ENCODE measurements at regions not wholly inside any gene's neighbourhood (a gene's known extent, or its start where the extent isn't known, plus 50 kb on each side); places are given as distances from the start of the nearest gene placed in this dataset.

- intact Hi-C loops (cut with micrococcal nuclease; ENCODE audit: unreplicated experiment) = no loop called here
- ATAC-seq (no peak), DNase-seq (ENCODE audit: low read depth, low spot score) (no peak)
- no peak overlapping the region for H3K27ac ChIP-seq (ENCODE audit: low read length)
- no peak overlapping the region for H3K4me3 ChIP-seq (ENCODE audit: low read depth in 2 of 2, low read length in 2 of 2)
- no peaks in the 10 kb centered on the region; the same call in 1 of the 2 replicates for H3K9me3 ChIP-seq (ENCODE audit: control insufficient read depth, insufficient read depth, low read depth, low read length)
- no peak for TF ChIP-seq TCF7L2 (IDR thresholded peaks at IDR 0.05; ENCODE audit: low read depth, low read length)
- no peak for TF ChIP-seq REST (IDR thresholded peaks at IDR 0.05; ENCODE audit: insufficient read depth in 1 of 2, low read depth in 2 of 2, low read length in 1 of 2)
- no peak for TF ChIP-seq CTCF (IDR thresholded peaks at IDR 0.05)
- no peak for TF ChIP-seq SIN3A (IDR thresholded peaks at IDR 0.05; ENCODE audit: borderline replicate concordance, insufficient read depth, low read depth, low read length)
- no peak for TF ChIP-seq POLR2AphosphoS5 (IDR thresholded peaks at IDR 0.05; ENCODE audit: low read depth, low read length)
- in situ Hi-C loops (cut with HindIII; ENCODE audit: low pct_unique_long_range_greater_than_20kb, low sequenced_read_pairs) = no loop called here
- no peaks in the 10 kb centered on the region for H3K36me3 ChIP-seq (ENCODE audit: control insufficient read depth, insufficient read depth, low read length)
- no peaks in the 10 kb centered on the region for H3K27me3 ChIP-seq (ENCODE audit: control insufficient read depth, insufficient read depth, low read length)
- ChIA-PET CTCF (interaction anchor here (0.6 kb wide), 1 partner anchor 541 kb away, joined by 4 read pairs; no protein-coding TSS in a partner anchor), POLR2A (interaction anchor here (0.6 kb wide), 1 partner anchor 225 kb away, joined by 5 read pairs; no protein-coding TSS in a partner anchor)
- H3K4me1 ChIP-seq (ENCODE audit: control insufficient read depth, insufficient read depth, low read length) = no peaks in the 10 kb centered on the region
- no TSS peak for BruUV-seq (replicated peaks)
Measured at GRCh38 chr6:112881027-112881426, 533.9 kb downstream of the RFPL4B start.

DNA sequence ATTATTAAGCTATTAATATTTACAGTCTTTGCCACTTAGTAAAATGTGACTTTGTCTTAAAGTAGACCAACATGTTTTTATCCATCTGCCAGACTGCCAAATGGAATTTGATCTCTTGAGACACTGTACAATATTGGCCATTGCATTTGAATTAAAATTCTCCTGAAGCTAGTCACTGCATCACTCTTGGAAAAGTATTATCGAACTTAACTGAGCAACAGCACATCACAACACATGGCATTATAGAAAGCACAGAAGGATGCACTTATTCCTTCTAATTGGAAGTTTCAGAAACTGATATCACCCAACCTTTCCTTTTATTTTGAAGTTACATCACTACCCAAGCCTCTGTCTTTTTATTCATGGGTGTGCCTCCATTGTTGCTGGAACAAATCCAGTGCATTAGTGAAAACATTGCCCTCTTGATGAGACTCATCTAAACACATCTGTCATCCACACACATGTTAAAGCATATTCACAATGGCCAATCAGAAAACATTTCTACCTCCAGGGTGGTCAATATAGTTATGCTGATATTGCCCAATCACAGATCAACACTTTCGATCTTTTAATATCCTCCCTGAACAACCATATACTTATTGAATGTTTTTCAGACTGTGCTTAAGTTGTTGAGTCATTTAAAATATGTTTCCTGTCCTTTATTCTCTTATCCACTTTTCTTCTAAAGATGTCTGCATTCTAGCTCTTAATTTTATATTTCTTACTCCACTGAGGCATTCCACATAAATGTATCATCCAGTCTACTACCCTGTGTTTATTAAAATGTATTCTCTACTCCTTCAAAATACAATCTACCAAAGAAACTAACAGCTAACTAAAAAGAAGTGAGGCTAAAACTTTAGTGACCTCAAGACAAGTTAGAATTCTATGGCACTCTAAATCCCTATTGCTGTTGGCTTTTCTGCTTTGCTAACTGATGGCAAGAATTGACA lies 535.0 kb downstream of the RFPL4B start:
- CTCF ChIA-PET = interaction anchor here (0.6 kb wide), 1 partner anchor 542 kb away, joined by 4 read pairs; no protein-coding TSS in a partner anchor
- POLR2A ChIA-PET = interaction anchor here (0.6 kb wide), 1 partner anchor 226 kb away, joined by 5 read pairs; no protein-coding TSS in a partner anchor

More for the DNA sequence above, 535.0 kb downstream of the RFPL4B start:
- ATAC-seq = no peak
- intact Hi-C loops (cut with micrococcal nuclease; ENCODE audit: unreplicated experiment) = no loop called here
- Histone ChIP-seq H3K4me1 (ENCODE audit: control insufficient read depth, insufficient read depth, low read length) (no peaks in the 10 kb centered on the region), H3K4me3 (ENCODE audit: low read depth in 2 of 2, low read length in 2 of 2) (no peak overlapping the region), H3K27ac (ENCODE audit: low read length) (no peak overlapping the region; the same call in 1 of the 2 replicates), H3K27me3 (ENCODE audit: control insufficient read depth, insufficient read depth, low read length) (no peaks in the 10 kb centered on the region), H3K36me3 (ENCODE audit: control insufficient read depth, insufficient read depth, low read length) (no peaks in the 10 kb centered on the region), H3K9me3 (ENCODE audit: control insufficient read depth, insufficient read depth, low read depth, low read length) (no peaks in the 10 kb centered on the region; the same call in 1 of the 2 replicates)
- no TSS peak for BruUV-seq (replicated peaks)
- in situ Hi-C loops (cut with HindIII; ENCODE audit: low pct_unique_long_range_greater_than_20kb, low sequenced_read_pairs) = no loop called here
- TF ChIP-seq POLR2AphosphoS5 (IDR thresholded peaks at IDR 0.05; ENCODE audit: low read depth, low read length) (no peak), SIN3A (IDR thresholded peaks at IDR 0.05; ENCODE audit: borderline replicate concordance, insufficient read depth, low read depth, low read length) (no peak), CTCF (IDR thresholded peaks at IDR 0.05) (no peak), REST (IDR thresholded peaks at IDR 0.05; ENCODE audit: insufficient read depth in 1 of 2, low read depth in 2 of 2, low read length in 1 of 2) (no peak), TCF7L2 (IDR thresholded peaks at IDR 0.05; ENCODE audit: low read depth, low read length) (no peak)
- DNase-seq (ENCODE audit: low read depth, low spot score) = no peak
